IMR-90 (cell line): ENCODE measurements at regions not wholly inside any gene's neighbourhood (a gene's known extent, or its start where the extent isn't known, plus 50 kb on each side); places are given as distances from the start of the nearest gene placed in this dataset.

Experiments used
- ATAC-seq: fragments of 200-7000 bp; cut with Tn5 transposase; 2 replicates; pipeline ENCODE4 v1.9.1; 2020; ENCODE audit warnings: low read depth, mild to moderate bottlenecking, moderate library complexity
- BruUV-seq: library from RNA; stranded (reverse); fragments of 400-500 nt; replicated peaks from 2 replicates; lab custom pipeline; 2021; lab: Mats Ljungman, UMichigan
- CTCF ChIA-PET: fragments of 300-600 bp; formaldehyde crosslinking; extraction: SDS; loops from one replicate; lab custom pipeline; 2021; ENCODE audit warnings: antibody characterized with exemption; lab: Yijun Ruan, JAX
- POLR2A ChIA-PET: fragments of 300-600 bp; sonication (Branson Sonifier 250); formaldehyde crosslinking; loops from one replicate; lab custom pipeline; 2022; ENCODE audit warnings: antibody characterized with exemption; ENCODE audit not compliant: unreplicated experiment; lab: Charles Lee
- DNase-seq: peaks from one replicate; pipeline ENCODE4 v3.0.0; 2013
- H2AFZ ChIP-seq: replicated peaks from 2 replicates; pipeline ENCODE3; 2013; ENCODE audit warnings: low read length, mild to moderate bottlenecking; ENCODE audit not compliant: poor library complexity
- H2AK5ac ChIP-seq: 2 replicates; pipeline ENCODE4 v1.6.1; 2013; ENCODE audit warnings: low read depth, low read length, inconsistent platforms
- H2AK9ac ChIP-seq: replicated peaks from 2 replicates; pipeline ENCODE3; 2013; ENCODE audit warnings: mild to moderate bottlenecking, low read depth, low read length, moderate library complexity; ENCODE audit not compliant: poor library complexity
- H2BK120ac ChIP-seq: 2 replicates; pipeline ENCODE4 v1.6.1; 2013; ENCODE audit warnings: low read depth, low read length, inconsistent platforms
- H2BK15ac ChIP-seq: 3 replicates; pipeline ENCODE4 v1.6.1; 2013; ENCODE audit warnings: low read depth, low read length, inconsistent platforms
- H2BK20ac ChIP-seq: 2 replicates; pipeline ENCODE4 v1.6.1; 2013; ENCODE audit warnings: low read depth, mild to moderate bottlenecking, inconsistent platforms, low read length, moderate library complexity
- H2BK5ac ChIP-seq: 2 replicates; pipeline ENCODE4 v1.6.1; 2013; ENCODE audit warnings: mild to moderate bottlenecking, low read depth, low read length, inconsistent platforms; ENCODE audit not compliant: poor library complexity, severe bottlenecking
- H3K14ac ChIP-seq: replicated peaks from 2 replicates; pipeline ENCODE4 v1.6.1; 2013; ENCODE audit warnings: low read depth, low read length, inconsistent platforms
- H3K18ac ChIP-seq: 2 replicates; pipeline ENCODE4 v1.6.1; 2013; ENCODE audit warnings: low read depth, low read length, control low read depth
- H3K23ac ChIP-seq: 2 replicates; pipeline ENCODE4 v1.6.1; 2013; ENCODE audit warnings: low read depth, low read length, inconsistent platforms
- H3K27ac ChIP-seq: 2 replicates; pipeline ENCODE4 v1.5.1; 2013; ENCODE audit warnings: mild to moderate bottlenecking, control low read depth, low read length; ENCODE audit not compliant: insufficient read depth
- H3K27me3 ChIP-seq: 2 replicates; pipeline ENCODE4 v1.6.1; 2013; ENCODE audit warnings: low read length; ENCODE audit not compliant: control insufficient read depth, insufficient read depth
- H3K36me3 ChIP-seq: 2 replicates; pipeline ENCODE4 v1.6.1; 2013; ENCODE audit warnings: low read length, mixed read lengths; ENCODE audit not compliant: control insufficient read depth, insufficient read depth
- H3K4ac ChIP-seq: 2 replicates; pipeline ENCODE4 v1.6.1; 2013; ENCODE audit warnings: low read depth, low read length, inconsistent platforms
- H3K4me1 ChIP-seq: 2 replicates; pipeline ENCODE4 v1.6.1; 2013; ENCODE audit warnings: low read length, mixed read lengths; ENCODE audit not compliant: control insufficient read depth, insufficient read depth
- H3K4me2 ChIP-seq: 2 replicates; pipeline ENCODE4 v1.6.1; 2013; ENCODE audit warnings: low read depth, mild to moderate bottlenecking, control low read depth, low read length, moderate library complexity
- H3K4me3 ChIP-seq: 2 replicates; pipeline ENCODE4 v1.5.1; 2013; ENCODE audit warnings: low read depth, mild to moderate bottlenecking, control low read depth, low read length, moderate library complexity; ENCODE audit not compliant: insufficient read depth
- H3K56ac ChIP-seq: 2 replicates; pipeline ENCODE4 v1.6.1; 2013; ENCODE audit warnings: low read length, inconsistent platforms; ENCODE audit not compliant: insufficient read depth; ENCODE audit errors: extremely low read depth
- H3K79me1 ChIP-seq, 2 experiments: 2 replicates each; pipeline ENCODE4 v1.6.1; 2013; ENCODE audit warnings: low read length in 2 of 2, inconsistent platforms in 1 of 2, low read depth in 1 of 2
- H3K9ac ChIP-seq: 2 replicates; pipeline ENCODE4 v1.6.1; 2013; ENCODE audit warnings: low read depth, low read length, control low read depth
- H3K9me1 ChIP-seq: 2 replicates; pipeline ENCODE4 v1.6.1; 2013; ENCODE audit warnings: low read length, inconsistent platforms; ENCODE audit not compliant: insufficient read depth
- H3K9me3 ChIP-seq: 2 replicates; pipeline ENCODE4 v1.6.1; 2013; ENCODE audit warnings: low read length; ENCODE audit not compliant: control insufficient read depth, insufficient read depth
- H4K20me1 ChIP-seq: 2 replicates; pipeline ENCODE4 v1.6.1; 2013; ENCODE audit warnings: low read length, inconsistent platforms; ENCODE audit not compliant: insufficient read depth
- H4K5ac ChIP-seq: 2 replicates; pipeline ENCODE4 v1.6.1; 2013; ENCODE audit warnings: mild to moderate bottlenecking, low read depth, low read length, control low read depth
- H4K8ac ChIP-seq, 2 experiments: 2 replicates each; pipeline ENCODE4 v1.6.1; 2013; ENCODE audit warnings: low read depth in 2 of 2, low read length in 2 of 2, control low read depth in 1 of 2, inconsistent platforms in 1 of 2
- H4K91ac ChIP-seq: 2 replicates; pipeline ENCODE4 v1.6.1; 2013; ENCODE audit warnings: low read depth, low read length, inconsistent platforms; ENCODE audit not compliant: insufficient read depth
- RCOR1 ChIP-seq: IDR thresholded peaks from 2 replicates; pipeline ENCODE4 v1.6.1; 2012; ENCODE audit warnings: mild to moderate bottlenecking, low read length, improper control_type of control experiment; ENCODE audit not compliant: insufficient replicate concordance
- WGBS, 2 experiments: methylation state at CpG; one replicate each; pipeline versions ENCODE4 v1.1.5 to v1.1.7; 2013; ENCODE audit warnings: missing lambda C conversion rate in 2 of 2; ENCODE audit not compliant: insufficient read length in 1 of 2; ENCODE audit errors: extremely low coverage in 2 of 2; 5-methylcytosine and 5-hydroxymethylcytosine counted together
- dilution Hi-C: fragments of 300-500 bp; cut with HindIII; formaldehyde crosslinking; loops from one replicate; pipeline ENCODE4 v1.14.3; 2018; ENCODE audit warnings: low sequenced_read_pairs; ENCODE audit not compliant: unreplicated experiment
- in situ Hi-C: fragments of 300-500 bp; cut with MboI; formaldehyde crosslinking; loops from 3 replicates; pipeline ENCODE4 v1.14.3; 2019; ENCODE audit warnings: low sequenced_read_pairs, inconsistent platforms, mixed read lengths
- intact Hi-C: fragments of 100-400 bp; cut with micrococcal nuclease; formaldehyde crosslinking; loops from 2 replicates; pipeline ENCODE4 v1.10.0; 2022

DNA sequence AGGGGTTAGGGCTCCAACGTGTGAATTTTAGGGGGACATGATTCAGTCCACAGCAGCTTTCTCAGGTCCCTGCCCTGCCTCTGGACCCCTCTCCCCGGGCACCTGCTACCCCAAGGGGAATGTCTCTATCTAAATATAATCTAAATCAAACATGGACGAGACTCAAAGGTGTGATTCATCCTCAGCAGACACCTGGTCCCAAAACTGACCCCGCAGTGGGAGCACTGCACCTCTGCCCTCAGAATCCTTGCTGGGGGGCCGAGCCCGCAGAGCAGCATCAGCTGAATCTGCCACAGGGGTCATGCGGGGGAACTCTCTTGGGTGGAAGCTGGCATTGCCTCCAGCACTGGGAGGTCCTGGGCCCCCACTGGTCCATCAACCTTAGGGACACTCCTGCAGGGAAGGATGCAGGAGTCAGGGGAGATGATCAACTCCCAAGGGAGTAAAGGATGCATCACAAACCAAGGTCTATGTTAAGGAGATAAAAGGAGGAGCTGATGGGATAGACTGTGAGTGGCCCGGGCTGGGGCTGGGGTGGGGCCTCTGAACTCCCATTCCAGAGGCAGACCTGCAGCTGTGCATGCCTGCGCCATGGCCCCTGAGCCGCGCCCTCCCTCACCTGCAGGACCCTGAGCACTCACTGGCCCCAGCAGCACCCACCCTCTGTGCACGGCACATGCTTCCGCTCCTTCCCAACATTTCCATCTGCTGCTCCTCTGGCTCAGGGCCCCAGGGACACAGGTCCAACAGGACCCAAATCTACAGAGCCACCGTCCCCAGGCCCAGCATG, 54.0 kb downstream of the ADRA2C start:
- ATAC-seq (no peak), DNase-seq (no peak)
- Histone ChIP-seq H2BK5ac (no peak overlapping the region), H4K5ac (no peak overlapping the region), H2AK5ac (no peak overlapping the region), H3K27me3 (peaks cover 10% of the 10 kb centered on the region), H3K4ac (no peak overlapping the region), H3K4me3 (no peak overlapping the region), H3K36me3 (no peaks in the 10 kb centered on the region), H3K18ac (no peak overlapping the region), H3K56ac (no peak overlapping the region), H3K4me1 (no peaks in the 10 kb centered on the region), H4K20me1 (no peaks in the 10 kb centered on the region), H2AFZ (no peak overlapping the region), H4K8ac (no peak overlapping the region), H3K23ac (no peak overlapping the region), H2BK15ac (no peak overlapping the region), H3K79me1 (no peaks in the 10 kb centered on the region), H2BK120ac (no peak overlapping the region), H3K14ac (no peak overlapping the region), H3K9me3 (no peaks in the 10 kb centered on the region), H3K9ac (no peak overlapping the region), H3K4me2 (no peak overlapping the region), H4K91ac (no peak overlapping the region), H2BK20ac (no peak overlapping the region), H3K9me1 (no peaks in the 10 kb centered on the region), H3K27ac (no peak overlapping the region), H2AK9ac (peak overlapping the region; percentile 65)
- 40% methylated on average over 1 of the region's 14 CpGs; no CpG with 5 or more reads in 1 of the 2 experiments for WGBS, 2 experiments
- intact Hi-C loops: no loop called here
- CTCF ChIA-PET: no interaction called here
- no TSS peak for BruUV-seq
- dilution Hi-C loops: no loop called here
- in situ Hi-C loops: no loop called here
- TF ChIP-seq RCOR1: no peak
- POLR2A ChIA-PET: no interaction called here
